HPDE6-E6E7 (cell line): ENCODE measurements at regions not wholly inside any gene's neighbourhood (a gene's known extent, or its start where the extent isn't known, plus 50 kb on each side); places are given as distances from the start of the nearest gene placed in this dataset.

ENCODE experiments used
- DNase-seq: peaks from one replicate; pipeline ENCODE4 v3.0.0; 2011; ENCODE audit warnings: missing footprints; ENCODE audit errors: extremely low spot score

DNA sequence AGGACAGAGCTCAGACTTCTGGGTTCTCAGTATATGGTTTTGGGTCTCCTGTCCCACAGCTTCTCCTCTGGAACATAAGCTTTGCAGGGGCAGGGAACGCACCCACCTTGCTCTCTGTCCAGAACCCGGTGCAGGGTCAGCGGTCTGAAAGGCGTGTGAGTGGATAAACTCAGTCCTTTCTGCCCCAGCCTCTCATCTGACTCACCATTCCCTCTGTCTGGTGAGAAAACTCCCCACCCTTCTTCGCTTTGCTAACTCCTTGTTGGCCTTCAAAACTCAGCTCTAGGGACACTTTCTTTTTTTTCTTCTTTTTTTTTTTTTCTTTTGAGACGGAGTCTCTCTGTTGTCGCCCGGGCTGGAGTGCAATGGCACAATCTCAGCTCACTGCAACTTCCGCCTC, 68.9 kb upstream of the NUP50 start:
- no peak for DNase-seq

DNA sequence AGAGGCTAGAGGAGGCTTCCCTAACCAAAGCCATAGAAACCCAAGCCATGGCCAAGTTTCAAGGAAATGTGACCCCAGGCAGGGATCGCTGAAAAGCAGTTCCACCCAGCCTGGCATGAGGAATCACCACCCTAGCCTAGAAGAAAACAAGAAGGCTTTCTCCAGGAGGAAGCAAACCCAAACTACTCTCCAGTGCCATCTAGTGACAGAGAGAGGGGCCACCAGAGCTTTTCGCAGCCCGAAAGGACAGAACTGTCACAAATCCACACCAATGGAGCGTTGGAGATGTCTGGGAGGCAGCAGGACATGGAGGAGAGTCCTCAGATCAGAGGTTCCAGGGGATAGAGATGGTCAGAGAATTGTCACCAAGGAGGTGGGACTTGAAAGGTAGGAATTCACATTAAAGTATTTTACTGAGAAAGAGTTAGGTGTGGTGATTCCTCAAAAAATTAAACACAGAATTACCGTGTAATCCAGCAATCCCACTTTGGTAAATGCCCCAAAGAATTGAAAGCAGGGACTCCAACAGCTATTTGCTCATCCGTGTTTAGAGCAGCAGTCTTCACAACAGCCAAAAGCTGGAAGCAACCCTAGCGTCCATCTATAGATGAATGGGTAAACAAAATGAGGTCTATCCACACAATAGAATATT, 67.3 kb upstream of the NUP50 start:
- peak; percentile 76 for DNase-seq

DNA sequence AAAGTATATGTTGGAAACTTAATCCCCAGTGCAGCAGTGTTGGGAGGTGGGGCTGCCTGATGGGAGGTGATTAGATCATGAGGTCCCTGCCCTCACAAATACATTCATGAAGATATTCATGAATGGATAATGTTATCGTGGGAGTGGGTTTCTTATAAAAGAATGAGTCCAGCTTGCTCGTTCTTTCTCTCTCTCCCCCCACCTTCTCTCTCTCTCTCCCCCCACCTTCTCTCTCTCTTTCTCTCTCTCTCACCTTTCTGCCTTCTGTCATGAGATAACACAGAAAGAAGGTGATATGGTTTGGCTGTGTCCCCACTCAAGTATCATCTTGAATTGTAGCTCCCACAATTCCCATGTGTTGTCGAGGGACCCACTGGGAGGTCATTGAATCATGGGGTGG, 66.7 kb upstream of the NUP50 start:
- DNase-seq: no peak

DNA sequence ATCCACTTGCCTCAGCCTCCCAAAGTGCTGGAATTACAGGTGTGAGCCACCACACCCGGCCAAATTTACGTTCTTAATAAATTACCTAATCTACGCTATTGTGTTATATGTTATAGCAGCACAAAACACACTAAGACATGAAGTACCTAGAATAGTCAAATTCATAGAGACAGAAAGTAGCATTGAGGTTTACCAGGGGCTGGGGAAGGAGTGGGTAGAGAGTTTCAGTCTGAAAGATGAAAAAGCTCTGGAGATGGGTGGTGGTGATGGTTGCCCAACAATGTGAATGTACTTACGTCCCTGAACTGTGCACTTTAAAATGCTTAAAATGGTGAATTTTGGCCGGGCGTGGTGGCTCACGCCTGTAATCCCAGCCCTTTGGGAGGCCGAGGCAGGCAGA, 65.7 kb upstream of the NUP50 start:
- no peak for DNase-seq

DNA sequence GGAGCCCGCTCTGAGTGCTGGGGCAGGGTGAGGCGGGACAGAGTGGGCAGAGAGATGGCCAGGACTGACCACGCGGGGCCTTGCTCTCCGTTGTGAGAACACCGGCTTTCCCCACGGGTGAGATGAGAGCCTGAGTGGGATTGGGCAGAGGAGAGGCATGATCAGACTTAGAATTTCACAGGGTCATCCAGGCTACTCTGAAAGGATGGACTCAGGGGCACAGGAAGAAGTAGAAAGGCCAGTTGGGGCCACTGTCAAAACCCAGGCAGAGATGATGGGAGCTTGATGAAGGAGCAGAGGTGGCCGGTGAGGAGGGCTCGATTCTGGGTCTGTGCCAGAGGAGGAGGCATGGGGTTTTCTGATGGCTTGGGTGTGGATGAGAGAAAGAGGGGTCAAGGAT, 63.8 kb upstream of the NUP50 start:
- no peak for DNase-seq

DNA sequence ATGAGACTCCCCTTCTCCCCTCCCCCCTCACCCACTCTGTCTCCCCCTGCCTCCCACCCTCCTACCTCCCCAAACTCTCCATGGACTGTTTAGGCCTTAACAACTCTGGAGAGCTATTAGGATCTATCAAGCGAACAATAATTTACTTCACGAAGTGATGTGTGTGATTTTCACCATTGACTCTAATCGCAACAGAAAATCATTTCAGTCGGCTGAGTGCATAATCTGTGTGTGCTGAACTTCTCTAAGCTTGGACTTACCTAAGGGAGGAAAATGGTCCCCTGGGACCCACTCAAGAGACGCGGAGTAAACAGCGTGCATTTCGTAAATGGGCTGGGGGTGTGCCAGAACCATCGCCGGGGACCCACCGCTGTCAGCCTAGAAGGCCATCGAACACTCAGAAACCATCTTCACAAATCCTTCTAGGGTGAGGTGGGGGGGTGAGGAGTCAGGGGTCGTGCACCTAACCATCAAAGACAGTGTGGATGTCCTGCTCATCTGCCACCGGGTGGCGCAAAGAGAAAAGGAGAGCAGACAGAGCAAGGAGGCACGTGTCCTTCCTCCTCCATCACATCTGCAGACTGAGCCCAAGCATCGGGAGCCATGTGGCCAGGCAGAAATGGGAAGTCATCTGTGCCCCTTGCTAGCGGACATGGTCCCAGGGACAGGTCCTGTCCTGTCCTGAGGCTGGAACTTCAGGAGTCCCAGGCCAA, 62.1 kb upstream of the NUP50 start:
- DNase-seq: peak; percentile 29

DNA sequence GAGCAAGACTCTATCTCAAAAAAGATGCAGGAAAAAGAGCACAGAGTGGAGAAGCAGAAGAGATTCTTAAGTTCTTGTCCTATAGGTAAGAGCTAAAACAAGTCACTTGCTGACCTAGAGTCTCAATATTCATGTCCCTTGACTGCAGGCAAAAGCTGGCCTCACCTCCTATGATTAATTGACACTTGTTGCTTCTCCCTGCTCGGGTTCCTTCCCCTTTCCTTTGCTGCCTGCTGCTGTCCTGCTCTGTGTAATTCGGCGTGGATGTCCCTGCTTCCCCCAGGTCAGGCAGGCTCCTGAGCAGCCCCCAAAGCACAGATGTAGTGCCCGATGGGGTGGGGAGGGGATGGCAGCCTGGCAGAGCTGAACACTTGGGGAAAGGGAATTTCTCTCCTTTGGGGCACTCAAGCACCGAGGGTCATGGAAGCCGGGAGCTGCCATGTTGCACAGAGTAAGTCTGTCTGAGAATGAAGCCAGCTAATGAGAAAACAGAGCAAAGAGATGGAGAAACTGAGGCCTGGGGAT, 60.8 kb upstream of the NUP50 start:
- no peak for DNase-seq

DNA sequence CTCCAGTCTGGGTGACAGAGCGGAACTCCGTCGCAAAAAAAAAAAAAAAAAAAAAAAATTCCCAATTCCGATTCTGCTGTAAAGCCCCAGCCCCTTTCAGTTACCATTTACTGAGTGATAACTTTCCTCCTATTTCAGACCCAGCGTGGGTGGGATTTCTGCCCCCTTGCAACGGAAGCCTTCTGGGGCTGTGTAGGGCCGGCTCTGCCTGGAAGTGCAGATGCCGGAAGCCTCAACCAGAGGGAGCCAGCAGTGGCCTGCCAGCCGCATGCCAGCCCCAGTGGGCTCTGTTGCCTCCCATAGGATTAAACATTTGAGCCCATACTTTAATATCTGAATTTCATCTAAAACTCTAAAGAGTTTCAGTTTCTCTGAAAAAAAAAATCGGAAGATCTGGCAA, 60.0 kb upstream of the NUP50 start:
- DNase-seq: no peak

DNA sequence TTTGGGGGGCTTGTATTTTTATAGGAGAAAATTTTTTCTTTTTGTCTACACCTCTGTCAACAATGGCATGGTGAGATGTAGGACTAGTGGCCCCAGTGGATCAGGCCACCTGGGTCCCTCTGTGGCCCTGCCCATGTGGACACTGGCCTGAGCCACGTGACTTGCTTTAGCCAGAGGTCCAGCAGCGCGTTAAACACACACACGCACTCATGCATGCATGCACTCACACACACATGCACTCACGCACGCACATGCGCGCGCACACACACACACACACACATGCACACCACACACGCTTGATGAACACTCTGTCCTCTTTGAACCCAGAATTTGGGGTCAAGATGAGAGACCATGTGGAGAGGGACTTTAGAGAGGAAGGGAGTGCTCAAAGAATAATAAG, 59.4 kb upstream of the NUP50 start:
- no peak for DNase-seq

DNA sequence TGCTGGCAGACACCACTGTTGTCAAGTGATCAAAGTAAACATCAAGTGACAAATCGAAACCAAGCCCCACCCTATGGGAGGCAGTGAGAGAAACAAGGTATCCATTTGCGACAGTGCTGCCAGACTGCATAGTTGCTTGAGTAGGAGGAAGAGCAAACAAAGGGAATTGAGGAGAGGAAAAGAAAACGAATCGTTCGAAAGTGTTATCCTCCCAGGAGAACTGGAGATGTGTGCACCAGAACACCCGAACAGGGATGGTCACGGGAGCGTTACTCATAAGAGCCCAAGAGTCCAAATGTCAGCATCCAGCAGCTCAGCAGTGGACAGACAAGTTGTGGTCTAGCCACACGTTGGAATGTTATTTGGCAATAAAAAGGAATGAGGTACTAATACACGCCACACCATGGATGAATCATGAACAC, 58.4 kb upstream of the NUP50 start:
- DNase-seq: peak; percentile 21

DNA sequence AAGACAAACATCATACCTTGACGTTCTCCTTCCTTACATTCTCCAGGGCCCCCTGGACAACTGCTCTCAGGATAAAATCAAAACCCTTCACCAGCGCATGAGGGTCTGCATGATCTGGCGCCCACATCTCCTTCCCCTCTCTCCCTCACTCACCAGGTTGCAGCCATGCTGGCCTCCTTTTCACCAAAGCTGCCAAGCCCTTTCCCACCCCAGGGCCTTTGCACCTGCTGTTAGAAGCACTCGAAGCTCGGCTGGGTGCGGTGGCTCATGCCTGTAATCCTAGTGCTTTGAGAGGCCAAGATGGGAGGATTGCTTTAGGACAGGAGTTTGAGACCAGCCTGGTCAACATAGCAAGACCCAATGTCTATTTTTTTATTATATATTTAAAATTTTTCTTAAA, 56.1 kb upstream of the NUP50 start:
- DNase-seq: no peak

DNA sequence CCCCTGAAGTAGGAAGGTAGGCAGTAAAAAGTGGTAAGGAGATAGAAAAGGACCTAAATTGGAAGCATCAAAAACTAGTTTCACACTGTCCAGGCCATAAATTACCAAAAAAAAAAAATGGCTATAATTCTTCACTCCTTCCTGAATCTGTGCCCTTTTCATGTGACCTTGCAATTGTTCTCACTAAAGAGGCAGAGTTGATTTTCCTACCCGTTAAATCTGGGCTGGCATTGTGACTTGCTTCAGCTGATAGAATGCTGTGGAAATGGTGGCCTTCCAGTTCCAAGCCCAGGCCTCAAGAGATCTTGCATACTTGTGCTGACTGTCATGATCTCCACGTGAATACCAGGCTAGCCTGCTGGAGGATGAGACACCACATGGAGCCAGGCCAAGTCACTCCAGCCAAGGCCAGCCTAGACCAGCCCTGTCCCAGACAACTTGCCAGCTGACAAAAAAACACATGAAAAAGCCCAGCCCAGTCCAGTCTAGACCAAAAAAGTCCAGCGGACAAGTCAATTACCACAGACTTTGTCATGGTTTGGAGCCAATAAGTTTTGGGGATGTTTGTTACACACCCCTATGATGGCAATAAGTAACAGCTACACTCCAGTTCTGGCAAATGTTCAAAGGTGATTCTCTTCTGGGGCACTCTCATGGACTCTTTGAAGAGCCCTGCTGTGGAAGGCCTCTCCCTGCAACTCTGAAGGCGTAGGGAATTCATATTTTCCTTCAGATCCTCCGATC, 51.4 kb upstream of the NUP50 start:
- DNase-seq: no peak
